ENCODE measurements at regions not wholly inside any gene's neighbourhood (a gene's known extent, or its start where the extent isn't known, plus 50 kb on each side); places are given as distances from the start of the nearest gene placed in this dataset.

GRCh38 chr2:187943772-187944369, 347.8 kb upstream of the GULP1 start:
- no peak for DNase-seq

- DNase-seq = no peak
Measured at GRCh38 chr2:187949859-187950258, 341.8 kb upstream of the GULP1 start.

- DNase-seq = no peak
Measured at GRCh38 chr2:187951470-187952218, 340.0 kb upstream of the GULP1 start.

- no peak for DNase-seq
Measured at GRCh38 chr2:187956906-187957534, 334.7 kb upstream of the GULP1 start.

GRCh38 chr2:187959821-187960220, 331.9 kb upstream of the GULP1 start:
- DNase-seq = no peak

- DNase-seq = no peak
Measured at GRCh38 chr2:187962538-187962937, 329.1 kb upstream of the GULP1 start.

GRCh38 chr2:187964746-187965145, 326.9 kb upstream of the GULP1 start:
- DNase-seq = no peak

- DNase-seq = no peak
Measured at GRCh38 chr2:187966924-187967323, 324.8 kb upstream of the GULP1 start.

- DNase-seq = no peak
Measured at GRCh38 chr2:187971893-187972292, 319.8 kb upstream of the GULP1 start.

GRCh38 chr2:187976259-187976985, 315.3 kb upstream of the GULP1 start:
- DNase-seq = no peak

GRCh38 chr2:187976986-187977333, 314.7 kb upstream of the GULP1 start:
- no peak for DNase-seq

GRCh38 chr2:187978356-187978755, 313.3 kb upstream of the GULP1 start:
- no peak for DNase-seq

- peak; percentile 34 for DNase-seq
Measured at GRCh38 chr2:187982668-187983067, 309.0 kb upstream of the GULP1 start.

GRCh38 chr2:187985195-187985594, 306.5 kb upstream of the GULP1 start:
- DNase-seq = no peak

- no peak for DNase-seq
Measured at GRCh38 chr2:187985923-187986322, 305.8 kb upstream of the GULP1 start.

- no peak for DNase-seq
Measured at GRCh38 chr2:187986390-187987105, 305.1 kb upstream of the GULP1 start.

- no peak for DNase-seq
Measured at GRCh38 chr2:187988348-187988747, 303.3 kb upstream of the GULP1 start.

- no peak for DNase-seq
Measured at GRCh38 chr2:187989925-187990623, 301.6 kb upstream of the GULP1 start.

- DNase-seq = peak; percentile 42
Measured at GRCh38 chr2:187991389-187991788, 300.3 kb upstream of the GULP1 start.

- peak; percentile 30 for DNase-seq
Measured at GRCh38 chr2:187994464-187995331, 297.0 kb upstream of the GULP1 start.

GRCh38 chr2:187995556-187995955, 296.1 kb upstream of the GULP1 start:
- DNase-seq = no peak
